HEK293 (cell line): ENCODE measurements at regions not wholly inside any gene's neighbourhood (a gene's known extent, or its start where the extent isn't known, plus 50 kb on each side); places are given as distances from the start of the nearest gene placed in this dataset.

Source experiments
- FEZF1 ChIP-seq: fragments of 450-650 bp; formaldehyde crosslinking; IDR thresholded peaks from 2 replicates; pipeline ENCODE4 v1.5.1; 2016; ENCODE audit warnings: missing biosample characterization, missing genetic modification characterization
- ZEB2 ChIP-seq: fragments of 450-650 bp; formaldehyde crosslinking; IDR thresholded peaks from 2 replicates; pipeline ENCODE4 v1.5.1; 2016; ENCODE audit warnings: missing biosample characterization, missing genetic modification characterization
- ZNF114 ChIP-seq: fragments of 450-650 bp; formaldehyde crosslinking; IDR thresholded peaks from 2 replicates; pipeline ENCODE4 v1.5.0; 2017; ENCODE audit warnings: missing biosample characterization, missing genetic modification characterization
- ZNF24 ChIP-seq: fragments of 450-650 bp; formaldehyde crosslinking; IDR thresholded peaks from 2 replicates; pipeline ENCODE4 v1.5.1; 2016; ENCODE audit warnings: missing biosample characterization, missing genetic modification characterization
- TF ChIP-seq, protein P1 (sequence below): fragments of 450-650 bp; formaldehyde crosslinking; IDR thresholded peaks from 2 replicates; pipeline ENCODE4 v1.5.1; 2016; ENCODE audit warnings: missing biosample characterization, missing genetic modification characterization

DNA sequence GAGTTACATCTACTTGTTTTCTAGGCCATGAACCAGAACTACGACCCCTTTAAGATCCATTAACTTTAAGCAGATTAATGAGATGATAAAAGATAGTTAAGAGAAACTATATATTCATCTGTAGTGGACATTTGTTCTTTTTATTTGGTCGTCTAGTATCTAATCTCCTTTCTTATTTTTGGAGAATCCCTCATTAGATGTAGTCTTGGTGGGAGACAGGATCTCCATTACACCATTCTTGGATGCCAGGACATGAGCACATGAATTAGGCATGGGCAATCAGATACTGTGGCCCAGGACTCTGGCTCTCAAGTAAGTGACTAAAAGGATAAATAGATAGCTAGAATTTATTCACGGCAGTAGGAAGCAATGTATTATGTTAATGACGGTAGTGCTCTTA lies 245.0 kb downstream of the ATP23 start:
- no peak for TF ChIP-seq ZEB2
- TF ChIP-seq ZNF24 (tag by site-specific recombination) = no peak
- TF ChIP-seq ZNF114 (tag by site-specific recombination) = no peak
- TF ChIP-seq, protein P1, sequence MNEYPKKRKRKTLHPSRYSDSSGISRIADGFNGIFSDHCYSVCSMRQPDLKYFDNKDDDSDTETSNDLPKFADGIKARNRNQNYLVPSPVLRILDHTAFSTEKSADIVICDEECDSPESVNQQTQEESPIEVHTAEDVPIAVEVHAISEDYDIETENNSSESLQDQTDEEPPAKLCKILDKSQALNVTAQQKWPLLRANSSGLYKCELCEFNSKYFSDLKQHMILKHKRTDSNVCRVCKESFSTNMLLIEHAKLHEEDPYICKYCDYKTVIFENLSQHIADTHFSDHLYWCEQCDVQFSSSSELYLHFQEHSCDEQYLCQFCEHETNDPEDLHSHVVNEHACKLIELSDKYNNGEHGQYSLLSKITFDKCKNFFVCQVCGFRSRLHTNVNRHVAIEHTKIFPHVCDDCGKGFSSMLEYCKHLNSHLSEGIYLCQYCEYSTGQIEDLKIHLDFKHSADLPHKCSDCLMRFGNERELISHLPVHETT (tag by site-specific recombination) = no peak
- TF ChIP-seq FEZF1 (tag by site-specific recombination) = no peak
